ENCODE measurements at regions not wholly inside any gene's neighbourhood (a gene's known extent, or its start where the extent isn't known, plus 50 kb on each side); places are given as distances from the start of the nearest gene placed in this dataset.

GRCh38 chr3:187939891-187940290 lies 194.6 kb upstream of the BCL6 start:
- no peak overlapping the region for H3K4me3 ChIP-seq
- no peak overlapping the region for H3K27ac ChIP-seq
- DNase-seq (ENCODE audit: low spot score), result no peak
- no peak for TF ChIP-seq CTCF (IDR thresholded peaks at IDR 0.05)

GRCh38 chr3:187941135-187941847 lies 196.0 kb upstream of the BCL6 start:
- no peak for DNase-seq (ENCODE audit: low spot score)
- H3K27ac ChIP-seq, result no peak overlapping the region
- H3K4me3 ChIP-seq, result no peak overlapping the region
- no peak for TF ChIP-seq CTCF (IDR thresholded peaks at IDR 0.05)

GRCh38 chr3:187941848-187942194 lies 196.6 kb upstream of the BCL6 start:
- Histone ChIP-seq H3K4me3 (no peak overlapping the region), H3K27ac (no peak overlapping the region)
- no peak for TF ChIP-seq CTCF (IDR thresholded peaks at IDR 0.05)
- no peak for DNase-seq (ENCODE audit: low spot score)

DNA sequence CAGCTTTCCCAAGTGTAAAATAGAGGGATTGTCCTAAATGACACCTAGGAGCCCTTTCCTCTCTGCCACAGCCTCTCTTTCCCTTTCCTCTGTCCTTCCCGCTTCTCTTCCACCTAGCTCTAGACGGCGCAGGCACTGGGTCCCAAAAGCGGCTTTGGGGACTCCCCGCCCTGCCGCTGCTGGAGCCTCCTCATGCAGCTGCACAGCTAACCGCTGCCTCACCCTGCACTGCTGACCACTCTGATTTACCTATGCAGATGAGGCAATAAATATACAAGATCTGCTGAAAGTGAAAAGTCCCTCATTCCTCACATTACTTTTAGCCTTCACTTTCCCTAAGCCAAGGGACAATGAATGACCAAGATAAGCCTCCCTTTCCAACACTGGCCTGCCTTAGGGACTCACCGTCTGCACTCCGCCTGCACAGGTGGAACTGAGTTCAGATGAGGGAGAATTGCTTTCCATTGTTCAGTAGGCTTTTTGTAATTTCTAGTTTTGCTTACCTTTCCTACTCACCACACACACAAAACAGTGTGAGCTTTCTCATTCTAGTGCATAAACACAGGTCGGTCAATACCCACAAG lies 197.5 kb upstream of the BCL6 start:
- Histone ChIP-seq H3K27ac (no peak overlapping the region), H3K4me3 (no peak overlapping the region)
- no peak for DNase-seq (ENCODE audit: low spot score)
- no peak for TF ChIP-seq CTCF (IDR thresholded peaks at IDR 0.05)

- Histone ChIP-seq H3K4me3 (no peak overlapping the region), H3K27ac (no peak overlapping the region)
- no peak for TF ChIP-seq CTCF (IDR thresholded peaks at IDR 0.05)
- no peak for DNase-seq (ENCODE audit: low spot score)
These were observed 198.6 kb upstream of the BCL6 start for GRCh38 chr3:187943677-187944389.

DNA sequence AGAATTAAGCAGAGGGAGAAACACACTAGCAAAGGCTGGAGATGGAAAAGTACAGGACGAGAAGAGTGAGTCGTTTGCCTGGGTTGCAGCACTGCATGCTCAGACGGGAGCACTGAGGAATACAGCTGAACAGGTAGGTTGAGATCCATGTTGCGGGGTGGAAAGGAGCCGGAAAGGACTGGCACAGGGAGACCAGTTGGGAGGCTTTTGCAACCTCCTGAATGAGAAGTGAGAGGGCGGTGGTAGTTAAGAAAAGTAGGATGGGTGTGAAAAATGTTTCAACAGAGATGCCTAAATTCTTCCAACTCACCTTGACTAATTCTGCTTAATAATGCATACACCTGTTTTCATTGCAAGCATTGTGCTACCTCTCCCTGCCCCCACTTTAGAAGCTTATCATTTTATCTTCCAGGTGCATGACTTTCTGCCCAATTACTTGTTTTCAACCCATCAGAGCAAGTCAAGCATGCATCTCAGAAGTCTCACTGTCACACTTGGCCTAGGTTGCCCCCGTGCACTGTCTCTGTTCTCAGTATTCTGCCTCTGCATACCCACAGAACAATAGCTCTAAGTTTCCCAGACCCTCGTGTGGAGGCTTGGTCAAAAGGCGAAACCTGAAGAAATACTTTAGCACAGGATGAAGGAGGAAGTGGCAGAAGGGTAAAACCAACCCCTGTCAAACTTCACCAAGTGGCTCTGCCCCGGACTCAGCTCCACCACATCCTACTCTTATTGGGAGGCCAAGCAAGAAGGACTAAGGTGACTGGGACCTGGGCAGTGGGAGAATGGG lies 199.3 kb upstream of the BCL6 start:
- no peak for TF ChIP-seq CTCF (IDR thresholded peaks at IDR 0.05)
- no peak for DNase-seq (ENCODE audit: low spot score)
- no peak overlapping the region for H3K27ac ChIP-seq
- no peak overlapping the region for H3K4me3 ChIP-seq

All from coronary artery (tissue), 2 donors.